ENCODE measurements at regions not wholly inside any gene's neighbourhood (a gene's known extent, or its start where the extent isn't known, plus 50 kb on each side); places are given as distances from the start of the nearest gene placed in this dataset.

- CTCF ChIA-PET (ENCODE audit: low intra/inter-chr PET ratio, low total read pairs) = no interaction called here
- Histone ChIP-seq H3K4me3 (replicated peaks in 1 of 3; ENCODE audit: insufficient read depth in 1 of 3, low read depth in 2 of 3, low read length in 3 of 3) (no peak overlapping the region), H3K36me3 (replicated peaks in 1 of 2; ENCODE audit: control insufficient read depth in 1 of 2, insufficient read depth in 2 of 2, low read length in 2 of 2) (no peaks in the 10 kb centered on the region), H3K9me3 (ENCODE audit: low read length) (peaks cover 9% of the 10 kb centered on the region), H3K79me2 (ENCODE audit: insufficient read depth, low read length) (no peaks in the 10 kb centered on the region), H3K27me3 (ENCODE audit: control insufficient read depth in 1 of 2, insufficient read depth in 2 of 2, low read length in 2 of 2) (no peaks in the 10 kb centered on the region), H3K4me2 (ENCODE audit: low read depth, low read length) (no peak overlapping the region), H4K20me1 (ENCODE audit: insufficient read depth, low read length) (0 out of 2 replicates have a peak, but pooled peaks cover under 1% of the 10 kb centered on the region), H2AFZ (ENCODE audit: low read length) (no peak overlapping the region), H3K4me1 (ENCODE audit: insufficient read depth, low read length) (no peaks in the 10 kb centered on the region), H3K27ac (ENCODE audit: extremely low read length, insufficient read depth, low read length) (no peak overlapping the region), H3K9ac (ENCODE audit: insufficient read depth, low read depth, low read length) (no peak overlapping the region)
- ATAC-seq (no peak), FAIRE-seq (no peak), DNase-seq (ENCODE audit: low spot score) (no peak)
- intact Hi-C loops (cut with micrococcal nuclease; ENCODE audit: unreplicated experiment) = no loop called here
- POLR2A ChIA-PET = no interaction called here
- in situ Hi-C loops (cut with HindIII; ENCODE audit: extremely low pct_ligation_motif_present, low pct_unique_long_range_greater_than_20kb) = loop anchor here (10.0 kb wide), 1 partner anchor 218 kb away; no protein-coding TSS in a partner anchor
- 0% methylated on average over 4 of the region's 5 CpGs for WGBS (ENCODE audit: low lambda C conversion rate)
- TF ChIP-seq MAFK (conservative IDR thresholded peaks at IDR 0.05 in 1 of 2, IDR thresholded peaks at IDR 0.05 in 1 of 2; ENCODE audit: low read length in 2 of 2) (peak; percentile 66 to 77), ZFAT (CRISPR knock-in tag; conservative IDR thresholded peaks at IDR 0.05) (no peak), YEATS2 (CRISPR knock-in tag; IDR thresholded peaks at IDR 0.05; ENCODE audit: borderline replicate concordance) (no peak), MAFF (IDR thresholded peaks at IDR 0.05; ENCODE audit: low read depth, low read length) (peak; percentile 74)
- TF ChIP-seq, protein P1, sequence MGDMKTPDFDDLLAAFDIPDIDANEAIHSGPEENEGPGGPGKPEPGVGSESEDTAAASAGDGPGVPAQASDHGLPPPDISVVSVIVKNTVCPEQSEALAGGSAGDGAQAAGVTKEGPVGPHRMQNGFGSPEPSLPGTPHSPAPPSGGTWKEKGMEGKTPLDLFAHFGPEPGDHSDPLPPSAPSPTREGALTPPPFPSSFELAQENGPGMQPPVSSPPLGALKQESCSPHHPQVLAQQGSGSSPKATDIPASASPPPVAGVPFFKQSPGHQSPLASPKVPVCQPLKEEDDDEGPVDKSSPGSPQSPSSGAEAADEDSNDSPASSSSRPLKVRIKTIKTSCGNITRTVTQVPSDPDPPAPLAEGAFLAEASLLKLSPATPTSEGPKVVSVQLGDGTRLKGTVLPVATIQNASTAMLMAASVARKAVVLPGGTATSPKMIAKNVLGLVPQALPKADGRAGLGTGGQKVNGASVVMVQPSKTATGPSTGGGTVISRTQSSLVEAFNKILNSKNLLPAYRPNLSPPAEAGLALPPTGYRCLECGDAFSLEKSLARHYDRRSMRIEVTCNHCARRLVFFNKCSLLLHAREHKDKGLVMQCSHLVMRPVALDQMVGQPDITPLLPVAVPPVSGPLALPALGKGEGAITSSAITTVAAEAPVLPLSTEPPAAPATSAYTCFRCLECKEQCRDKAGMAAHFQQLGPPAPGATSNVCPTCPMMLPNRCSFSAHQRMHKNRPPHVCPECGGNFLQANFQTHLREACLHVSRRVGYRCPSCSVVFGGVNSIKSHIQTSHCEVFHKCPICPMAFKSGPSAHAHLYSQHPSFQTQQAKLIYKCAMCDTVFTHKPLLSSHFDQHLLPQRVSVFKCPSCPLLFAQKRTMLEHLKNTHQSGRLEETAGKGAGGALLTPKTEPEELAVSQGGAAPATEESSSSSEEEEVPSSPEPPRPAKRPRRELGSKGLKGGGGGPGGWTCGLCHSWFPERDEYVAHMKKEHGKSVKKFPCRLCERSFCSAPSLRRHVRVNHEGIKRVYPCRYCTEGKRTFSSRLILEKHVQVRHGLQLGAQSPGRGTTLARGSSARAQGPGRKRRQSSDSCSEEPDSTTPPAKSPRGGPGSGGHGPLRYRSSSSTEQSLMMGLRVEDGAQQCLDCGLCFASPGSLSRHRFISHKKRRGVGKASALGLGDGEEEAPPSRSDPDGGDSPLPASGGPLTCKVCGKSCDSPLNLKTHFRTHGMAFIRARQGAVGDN (CRISPR knock-in tag; IDR thresholded peaks at IDR 0.05) = no peak
- BruUV-seq (replicated peaks) = no TSS peak
Measured at GRCh38 chr17:33526717-33527116, 233.6 kb upstream of the ASIC2 start.

Measured in HepG2 (cell line).